MM.1S (cell line): ENCODE measurements at regions not wholly inside any gene's neighbourhood (a gene's known extent, or its start where the extent isn't known, plus 50 kb on each side); places are given as distances from the start of the nearest gene placed in this dataset.

Experiments used
- EZH2 ChIP-seq: fragments of 300-600 bp; sonication (generic); optimal IDR thresholded peaks from 2 replicates; pipeline ENCODE3; 2017; ENCODE audit warnings: low read depth, mild to moderate bottlenecking, antibody characterized with exemption, low read length, mixed read lengths
- TF ChIP-seq, protein P1 (sequence below): fragments of 300-600 bp; sonication (generic); IDR thresholded peaks from 2 replicates; pipeline ENCODE4 v1.5.1; 2016; ENCODE audit warnings: antibody characterized with exemption, low read length, mixed read lengths

DNA sequence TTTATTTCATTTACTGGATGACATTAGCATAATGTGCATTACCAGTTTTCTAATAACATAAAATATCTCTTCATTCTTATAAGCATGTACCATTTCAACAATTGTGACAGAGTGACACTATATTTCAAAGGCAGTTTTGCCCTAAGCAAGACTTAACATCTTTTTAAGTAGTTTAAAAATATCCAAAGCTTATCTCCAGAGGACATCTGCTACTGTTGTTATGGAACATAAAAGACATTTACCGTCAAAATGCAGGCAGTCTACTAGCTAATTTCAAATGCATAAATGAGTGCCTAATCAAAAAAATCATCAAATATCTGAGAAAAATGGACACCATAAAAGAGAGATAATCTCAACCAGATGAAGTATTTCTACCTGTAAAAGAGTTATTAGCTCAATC is 782.4 kb upstream of the BRINP3 start:
- TF ChIP-seq EZH2, result no peak
- TF ChIP-seq, protein P1, sequence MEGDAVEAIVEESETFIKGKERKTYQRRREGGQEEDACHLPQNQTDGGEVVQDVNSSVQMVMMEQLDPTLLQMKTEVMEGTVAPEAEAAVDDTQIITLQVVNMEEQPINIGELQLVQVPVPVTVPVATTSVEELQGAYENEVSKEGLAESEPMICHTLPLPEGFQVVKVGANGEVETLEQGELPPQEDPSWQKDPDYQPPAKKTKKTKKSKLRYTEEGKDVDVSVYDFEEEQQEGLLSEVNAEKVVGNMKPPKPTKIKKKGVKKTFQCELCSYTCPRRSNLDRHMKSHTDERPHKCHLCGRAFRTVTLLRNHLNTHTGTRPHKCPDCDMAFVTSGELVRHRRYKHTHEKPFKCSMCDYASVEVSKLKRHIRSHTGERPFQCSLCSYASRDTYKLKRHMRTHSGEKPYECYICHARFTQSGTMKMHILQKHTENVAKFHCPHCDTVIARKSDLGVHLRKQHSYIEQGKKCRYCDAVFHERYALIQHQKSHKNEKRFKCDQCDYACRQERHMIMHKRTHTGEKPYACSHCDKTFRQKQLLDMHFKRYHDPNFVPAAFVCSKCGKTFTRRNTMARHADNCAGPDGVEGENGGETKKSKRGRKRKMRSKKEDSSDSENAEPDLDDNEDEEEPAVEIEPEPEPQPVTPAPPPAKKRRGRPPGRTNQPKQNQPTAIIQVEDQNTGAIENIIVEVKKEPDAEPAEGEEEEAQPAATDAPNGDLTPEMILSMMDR, result no peak
